Ishikawa (cell line): ENCODE measurements at regions not wholly inside any gene's neighbourhood (a gene's known extent, or its start where the extent isn't known, plus 50 kb on each side); places are given as distances from the start of the nearest gene placed in this dataset.

Source experiments
- CEBPB ChIP-seq: IDR thresholded peaks from 2 replicates; pipeline ENCODE4 v1.6.1; 2012
- CREB1 ChIP-seq: IDR thresholded peaks from 2 replicates; pipeline ENCODE4 v1.6.1; 2012; ENCODE audit warnings: low read depth
- EGR1 ChIP-seq: IDR thresholded peaks from 2 replicates; pipeline ENCODE4 v1.6.1; 2012
- EP300 ChIP-seq: IDR thresholded peaks from 2 replicates; pipeline ENCODE4 v1.6.1; 2012; ENCODE audit warnings: borderline replicate concordance
- FOXM1 ChIP-seq: IDR thresholded peaks from 2 replicates; pipeline ENCODE4 v1.6.1; 2012; ENCODE audit warnings: low read depth, borderline replicate concordance
- NFIC ChIP-seq: IDR thresholded peaks from 2 replicates; pipeline ENCODE4 v1.6.1; 2012
- RAD21 ChIP-seq: IDR thresholded peaks from 2 replicates; pipeline ENCODE4 v1.6.1; 2012; ENCODE audit warnings: low read depth
- REST ChIP-seq: IDR thresholded peaks from 2 replicates; pipeline ENCODE4 v1.6.1; 2012; ENCODE audit warnings: low read depth, mild to moderate bottlenecking
- TAF1 ChIP-seq: IDR thresholded peaks from 2 replicates; pipeline ENCODE4 v1.6.1; 2012; ENCODE audit warnings: low read depth, mild to moderate bottlenecking
- TCF12 ChIP-seq: IDR thresholded peaks from 2 replicates; pipeline ENCODE4 v1.6.1; 2012; ENCODE audit warnings: low read depth
- TEAD4 ChIP-seq: IDR thresholded peaks from 2 replicates; pipeline ENCODE4 v1.6.1; 2012
- YY1 ChIP-seq: IDR thresholded peaks from 2 replicates; pipeline ENCODE4 v1.6.1; 2012; ENCODE audit warnings: low read depth
- TF ChIP-seq, protein P1 (sequence below): IDR thresholded peaks from 2 replicates; pipeline ENCODE4 v1.6.1; 2012

- TF ChIP-seq YY1 (no peak), TCF12 (no peak), CEBPB (no peak), RAD21 (no peak), NFIC (no peak), EP300 (no peak), TAF1 (no peak), EGR1 (no peak), TEAD4 (no peak), REST (no peak), CREB1 (no peak), FOXM1 (no peak)
- TF ChIP-seq, protein P1, sequence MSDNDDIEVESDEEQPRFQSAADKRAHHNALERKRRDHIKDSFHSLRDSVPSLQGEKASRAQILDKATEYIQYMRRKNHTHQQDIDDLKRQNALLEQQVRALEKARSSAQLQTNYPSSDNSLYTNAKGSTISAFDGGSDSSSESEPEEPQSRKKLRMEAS: no peak
Observed at GRCh38 chr1:221118176-221118937, 239.1 kb downstream of the HLX start.
